Panc1 (cell line): ENCODE measurements at regions not wholly inside any gene's neighbourhood (a gene's known extent, or its start where the extent isn't known, plus 50 kb on each side); places are given as distances from the start of the nearest gene placed in this dataset.

ENCODE experiments used
- CTCF ChIP-seq: fragments of 450-650 bp; IDR thresholded peaks from 2 replicates; pipeline ENCODE4 v1.5.1; 2017; ENCODE audit warnings: mild to moderate bottlenecking
- POLR2AphosphoS5 ChIP-seq: IDR thresholded peaks from 2 replicates; pipeline ENCODE4 v1.6.1; 2012; ENCODE audit warnings: mild to moderate bottlenecking, low read depth, low read length, moderate library complexity
- REST ChIP-seq, 2 experiments: IDR thresholded peaks; 2 replicates each; pipeline ENCODE4 v1.6.1; 2011 to 2012; ENCODE audit warnings: low read depth in 2 of 2, control low read depth in 1 of 2, low read length in 1 of 2, mild to moderate bottlenecking in 1 of 2, moderate library complexity in 1 of 2; ENCODE audit not compliant: insufficient read depth in 1 of 2
- SIN3A ChIP-seq: IDR thresholded peaks from 2 replicates; pipeline ENCODE4 v1.6.1; 2012; ENCODE audit warnings: low read depth, mild to moderate bottlenecking, low read length, moderate library complexity, borderline replicate concordance; ENCODE audit not compliant: insufficient read depth

GRCh38 chr2:2879071-2879470 lies 498.5 kb downstream of the EIPR1 start:
- TF ChIP-seq REST (IDR thresholded peaks at IDR 0.05; ENCODE audit: insufficient read depth in 1 of 2, low read depth in 2 of 2, low read length in 1 of 2) (no peak), CTCF (no peak), POLR2AphosphoS5 (no peak), SIN3A (no peak)
